Muscle of arm (tissue), 1 donor: ENCODE measurements at regions not wholly inside any gene's neighbourhood (a gene's known extent, or its start where the extent isn't known, plus 50 kb on each side); places are given as distances from the start of the nearest gene placed in this dataset.
"Not testable (repeated sequence)": the region's sequence is repeated elsewhere in the genome, so short reads cannot be mapped to it uniquely, and the experiment has no call there.

Source experiments
- DNase-seq: peaks from one replicate; pipeline ENCODE4 v3.0.0-alpha.2; 2013

DNA sequence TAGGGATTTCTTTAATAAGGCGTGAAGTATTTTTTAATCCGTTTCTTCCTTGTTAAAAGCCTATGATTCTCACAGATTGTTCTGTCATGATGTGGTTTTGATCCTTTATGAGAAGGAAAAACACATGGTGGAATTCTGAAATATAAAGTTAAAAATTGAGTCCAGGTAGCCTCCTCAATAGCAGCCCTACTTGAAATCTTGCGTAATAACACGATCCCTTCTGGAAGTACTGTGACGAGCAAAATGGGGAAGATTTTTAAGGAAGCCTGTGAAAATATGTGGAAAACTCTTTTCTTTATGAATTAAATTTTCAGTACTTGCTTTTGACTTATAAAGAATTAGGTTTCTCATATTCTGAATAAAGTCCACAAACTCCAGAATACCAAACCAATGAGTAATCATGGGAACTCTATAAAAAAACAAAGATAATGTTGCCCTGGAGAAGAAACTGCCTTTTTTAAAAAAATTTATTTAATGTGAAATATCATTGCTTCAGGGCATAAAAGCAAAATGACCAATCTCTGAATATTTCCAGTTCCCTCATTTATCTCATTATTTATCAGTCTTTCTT, 476.4 kb upstream of the ZEB2 start:
- DNase-seq = no peak

- no peak for DNase-seq
These were observed 475.6 kb upstream of the ZEB2 start for GRCh38 chr2:144995482-144995881.

GRCh38 chr2:144990661-144991060, 470.7 kb upstream of the ZEB2 start:
- no peak for DNase-seq

GRCh38 chr2:144989579-144990270, 469.8 kb upstream of the ZEB2 start:
- DNase-seq = no peak

DNA sequence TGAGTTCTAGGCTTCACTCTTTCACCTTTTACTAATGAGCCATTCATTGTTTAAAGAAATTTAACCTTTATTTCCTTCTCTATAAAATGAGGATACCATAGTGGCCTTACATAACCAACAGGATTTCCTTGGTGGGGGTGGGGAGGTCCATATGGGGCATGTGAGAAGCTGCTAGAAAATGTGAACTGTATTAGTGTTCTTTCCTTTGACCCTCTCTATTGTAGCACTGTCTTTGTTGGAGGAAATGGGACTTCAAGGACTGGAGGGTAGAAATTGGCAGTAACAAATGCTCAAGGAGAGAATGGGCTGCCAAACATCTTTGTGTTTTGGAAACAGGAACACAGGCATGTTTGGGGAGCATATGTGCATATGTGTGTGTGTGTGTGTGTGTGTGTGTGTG, 468.7 kb upstream of the ZEB2 start:
- DNase-seq = no peak

DNA sequence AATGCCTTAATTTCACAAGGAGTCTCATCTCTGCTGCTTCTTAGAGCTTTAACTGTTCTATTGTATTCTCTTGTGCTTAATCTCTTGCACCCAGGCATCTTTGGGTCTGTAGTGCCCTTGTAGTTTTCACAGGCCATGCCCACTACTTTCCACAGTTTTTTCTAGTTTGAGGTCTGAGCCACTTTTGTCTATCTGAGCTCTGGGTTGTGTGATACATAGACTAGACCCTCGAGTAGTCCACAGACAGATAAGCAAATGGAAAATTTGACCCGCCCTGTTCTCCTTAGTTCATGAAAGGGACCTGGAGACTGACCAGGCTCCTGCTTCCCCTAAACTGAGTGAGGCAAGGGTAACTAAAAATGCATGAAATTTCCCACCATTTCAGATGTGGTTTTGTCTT, 466.8 kb upstream of the ZEB2 start:
- DNase-seq = no peak

GRCh38 chr2:144984038-144984437, 464.1 kb upstream of the ZEB2 start:
- no peak for DNase-seq

DNA sequence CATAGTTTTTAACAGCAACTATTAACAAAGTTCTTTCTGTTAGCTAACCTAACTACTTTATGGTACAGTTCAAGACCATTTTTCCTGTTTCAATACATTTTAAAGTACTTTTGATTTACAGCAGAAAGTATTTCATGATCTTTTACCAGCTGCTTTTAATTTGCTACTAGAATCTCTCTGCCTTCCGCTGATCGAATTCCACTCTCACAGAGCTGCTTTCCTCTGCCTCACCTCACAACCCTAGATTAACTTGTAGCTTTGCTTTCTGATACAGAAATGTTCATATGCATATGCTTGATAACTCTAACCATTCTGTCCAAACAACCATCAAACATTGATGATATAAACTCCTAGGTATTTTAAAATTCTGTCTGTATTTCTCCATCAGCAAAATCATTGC, 463.2 kb upstream of the ZEB2 start:
- no peak for DNase-seq

- DNase-seq = no peak
These were observed 462.6 kb upstream of the ZEB2 start for GRCh38 chr2:144982481-144982880.

DNA sequence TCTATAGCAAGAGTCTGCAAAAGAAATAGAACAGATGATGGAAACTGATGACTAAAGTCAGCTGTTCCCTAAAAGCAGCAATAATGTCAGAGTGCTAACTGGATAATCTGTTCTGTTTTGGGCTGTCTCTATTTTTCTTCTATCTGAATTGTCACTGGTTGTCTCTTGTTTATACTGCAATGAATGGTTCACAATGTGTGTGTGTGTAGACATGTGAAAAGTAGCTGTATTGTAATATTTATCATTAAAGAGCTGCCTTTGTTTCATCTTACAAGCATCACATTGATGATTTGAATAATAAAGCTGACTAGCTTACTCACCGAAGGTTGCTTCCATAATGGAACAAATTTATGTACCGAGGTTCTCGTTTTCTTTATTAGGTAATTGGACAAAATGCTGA, 456.0 kb upstream of the ZEB2 start:
- no peak for DNase-seq

- DNase-seq = no peak
These were observed 452.8 kb upstream of the ZEB2 start for GRCh38 chr2:144972676-144973075.

- DNase-seq = no peak
These were observed 451.9 kb upstream of the ZEB2 start for GRCh38 chr2:144971786-144972335.

DNA sequence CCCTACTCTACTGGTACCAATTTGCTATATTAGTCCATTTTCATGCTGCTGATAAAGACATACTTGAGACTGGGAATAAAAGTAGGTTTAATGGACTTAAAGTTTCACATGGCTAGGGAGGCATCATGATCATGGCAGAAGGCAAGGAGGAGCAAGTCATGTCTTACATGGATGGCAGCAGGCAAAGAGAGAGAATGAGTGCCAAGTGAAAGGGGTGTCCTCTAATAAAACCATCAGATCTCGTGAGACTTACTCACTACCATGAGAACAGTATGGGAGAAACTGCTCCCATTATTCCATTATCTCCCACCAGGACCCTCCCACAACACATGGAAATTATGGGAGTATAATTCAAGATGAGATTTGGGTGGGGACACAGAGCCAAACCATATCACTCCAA, 450.5 kb upstream of the ZEB2 start:
- not testable (repeated sequence) for DNase-seq

DNA sequence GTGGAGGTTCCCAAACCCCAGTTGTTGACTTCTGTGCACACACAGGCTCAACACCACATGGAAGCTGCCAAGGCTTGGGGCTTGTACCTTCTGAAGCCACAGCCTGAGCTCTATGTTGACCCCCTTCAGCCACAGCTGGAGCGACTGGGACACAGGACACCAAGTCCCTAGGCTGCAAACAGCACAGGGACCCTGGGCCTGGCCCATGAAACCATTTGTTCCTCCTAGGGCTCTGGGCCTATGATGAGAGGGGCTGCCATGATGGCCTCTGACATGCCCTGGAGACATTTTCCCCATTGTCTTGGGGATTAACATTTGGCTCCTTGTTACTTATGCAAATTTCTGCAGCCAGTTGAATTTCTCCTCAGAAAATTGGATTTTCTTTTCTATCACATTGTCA, 449.6 kb upstream of the ZEB2 start:
- DNase-seq = not testable (repeated sequence)

- no peak for DNase-seq
These were observed 448.0 kb upstream of the ZEB2 start for GRCh38 chr2:144967961-144968360.

GRCh38 chr2:144965172-144965571, 445.3 kb upstream of the ZEB2 start:
- DNase-seq = no peak

DNA sequence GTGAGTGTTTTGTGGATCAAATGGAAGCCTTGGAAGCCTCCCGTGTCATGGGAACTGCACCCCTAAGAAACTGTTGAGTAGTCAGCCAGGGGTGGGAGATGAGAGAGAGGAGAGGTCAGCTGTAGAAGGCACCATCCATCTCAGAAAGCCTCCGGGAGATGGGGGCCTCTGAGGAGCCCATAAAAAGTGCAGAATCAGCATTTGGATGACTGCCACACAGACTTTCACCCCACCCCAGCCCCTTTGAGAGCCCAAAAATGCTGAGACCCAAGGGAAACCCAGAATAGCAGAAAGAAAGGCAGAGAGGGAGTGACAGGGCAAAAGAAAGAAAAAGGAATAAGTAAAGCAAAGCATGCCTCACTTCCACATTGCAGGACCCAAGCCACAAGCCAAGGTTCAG, 443.1 kb upstream of the ZEB2 start:
- DNase-seq = no peak

DNA sequence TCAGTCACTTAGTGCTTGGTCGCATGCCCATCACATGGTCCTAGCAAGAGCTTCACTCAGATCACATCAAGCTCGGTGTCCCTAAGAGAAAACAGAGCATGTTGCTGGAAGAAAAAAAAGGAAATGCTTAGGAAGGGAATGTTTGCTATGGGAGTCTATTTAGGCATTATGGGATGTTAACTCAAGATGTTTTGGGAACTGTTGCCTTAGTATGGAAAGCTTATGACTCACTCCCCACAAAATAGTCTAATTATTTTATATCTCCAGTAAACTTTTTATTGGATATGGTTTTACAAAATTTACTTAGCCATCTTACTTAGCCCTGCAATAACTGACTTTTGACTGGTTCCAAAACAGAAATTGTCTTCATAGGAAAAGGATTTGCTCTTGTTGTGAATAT, 439.5 kb upstream of the ZEB2 start:
- DNase-seq = no peak

- no peak for DNase-seq
These were observed 431.1 kb upstream of the ZEB2 start for GRCh38 chr2:144950899-144951560.

GRCh38 chr2:144948205-144948855, 428.4 kb upstream of the ZEB2 start:
- DNase-seq = no peak

GRCh38 chr2:144947709-144948037, 427.8 kb upstream of the ZEB2 start:
- DNase-seq = no peak

- no peak for DNase-seq
These were observed 426.3 kb upstream of the ZEB2 start for GRCh38 chr2:144946263-144946662.
